GM23248 (cell line): ENCODE measurements at regions not wholly inside any gene's neighbourhood (a gene's known extent, or its start where the extent isn't known, plus 50 kb on each side); places are given as distances from the start of the nearest gene placed in this dataset.

ENCODE experiments used
- EZH2 ChIP-seq: fragments of 200-600 bp; sonication (generic); IDR thresholded peaks from 2 replicates; pipeline ENCODE4 v1.6.1; 2018; ENCODE audit warnings: antibody characterized with exemption, mild to moderate bottlenecking; ENCODE audit not compliant: insufficient read depth, poor library complexity, severe bottlenecking
- EZH2phosphoT487 ChIP-seq: fragments of 200-600 bp; sonication (generic); IDR thresholded peaks from 2 replicates; pipeline ENCODE4 v1.6.1; 2018; ENCODE audit warnings: antibody characterized with exemption, moderate library complexity, mild to moderate bottlenecking, low read depth; ENCODE audit not compliant: insufficient read depth

GRCh38 chr17:53680745-53681144 is 142.0 kb upstream of the KIF2B start:
- TF ChIP-seq EZH2phosphoT487 (no peak), EZH2 (no peak)
